HG03354 (cell line): ENCODE measurements at regions not wholly inside any gene's neighbourhood (a gene's known extent, or its start where the extent isn't known, plus 50 kb on each side); places are given as distances from the start of the nearest gene placed in this dataset.

Experiments used
- ATAC-seq: cut with Tn5 transposase; IDR thresholded peaks from one replicate; pipeline ENCODE4 v1.9.1; 2021; ENCODE audit warnings: mild to moderate bottlenecking; ENCODE audit not compliant: unreplicated experiment, poor library complexity, severe bottlenecking

- no peak for ATAC-seq
Measured at GRCh38 chr1:4153571-4153970, 253.5 kb upstream of the C1orf174 start.

DNA sequence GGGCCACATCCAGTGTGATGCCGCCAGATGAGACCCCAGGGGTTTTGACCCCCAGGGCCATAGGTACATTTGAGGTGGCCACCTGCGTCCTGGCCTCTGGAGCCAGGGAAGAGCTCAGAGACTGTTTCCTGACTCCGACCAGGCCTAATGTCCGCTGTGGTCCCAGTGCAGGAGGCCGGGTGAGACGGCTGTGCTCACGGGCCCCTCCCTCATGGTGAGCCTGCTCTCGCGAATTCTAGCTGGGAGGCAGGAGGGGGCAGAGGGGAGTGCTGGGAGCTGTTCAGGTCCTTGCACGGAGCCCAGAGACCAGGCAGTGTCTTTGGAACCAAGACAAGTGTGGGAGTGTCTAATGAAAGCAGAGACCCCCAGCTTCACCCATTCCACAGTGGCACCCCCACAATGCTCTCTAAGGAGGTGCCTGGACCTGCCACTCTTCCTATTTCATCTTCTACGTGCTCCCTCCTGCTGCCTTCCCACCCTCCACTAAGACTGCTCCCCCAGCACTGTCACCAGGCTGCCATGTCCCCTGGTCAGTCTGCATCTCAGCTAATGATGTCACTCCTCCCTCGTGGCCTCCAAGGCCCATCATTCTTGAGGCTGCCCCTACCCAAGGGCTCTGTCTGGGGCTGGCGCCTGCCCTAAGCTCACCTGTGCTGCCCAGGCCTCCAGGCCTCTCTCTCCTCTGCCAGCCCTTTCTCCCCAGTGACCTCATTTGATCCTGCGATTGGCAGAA, 256.3 kb upstream of the C1orf174 start:
- ATAC-seq = no peak

DNA sequence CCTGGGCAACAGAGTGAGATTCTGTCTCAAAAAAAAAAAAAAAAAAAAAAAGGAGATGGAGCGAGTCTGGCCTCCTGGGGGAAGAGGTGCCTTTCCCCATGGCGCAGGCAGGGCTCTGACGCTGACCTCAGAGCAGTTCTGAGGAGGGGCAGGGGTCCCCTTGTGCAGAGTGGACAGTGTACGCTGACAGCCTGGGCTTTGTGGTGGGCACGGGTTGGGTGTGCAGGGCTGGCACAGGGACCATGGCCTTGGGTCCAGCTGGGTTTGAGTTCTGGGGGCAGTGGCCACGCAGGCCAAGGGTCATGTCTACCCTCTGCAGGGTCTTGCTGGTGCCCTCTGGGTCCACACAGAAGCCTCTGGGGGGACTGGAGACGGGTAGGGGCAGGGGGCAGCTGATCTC, 260.1 kb upstream of the C1orf174 start:
- ATAC-seq = no peak

GRCh38 chr1:4161366-4162006, 261.4 kb upstream of the C1orf174 start:
- ATAC-seq = no peak

GRCh38 chr1:4164965-4165364, 264.9 kb upstream of the C1orf174 start:
- ATAC-seq = no peak

- no peak for ATAC-seq
Measured at GRCh38 chr1:4165686-4166300, 265.7 kb upstream of the C1orf174 start.

DNA sequence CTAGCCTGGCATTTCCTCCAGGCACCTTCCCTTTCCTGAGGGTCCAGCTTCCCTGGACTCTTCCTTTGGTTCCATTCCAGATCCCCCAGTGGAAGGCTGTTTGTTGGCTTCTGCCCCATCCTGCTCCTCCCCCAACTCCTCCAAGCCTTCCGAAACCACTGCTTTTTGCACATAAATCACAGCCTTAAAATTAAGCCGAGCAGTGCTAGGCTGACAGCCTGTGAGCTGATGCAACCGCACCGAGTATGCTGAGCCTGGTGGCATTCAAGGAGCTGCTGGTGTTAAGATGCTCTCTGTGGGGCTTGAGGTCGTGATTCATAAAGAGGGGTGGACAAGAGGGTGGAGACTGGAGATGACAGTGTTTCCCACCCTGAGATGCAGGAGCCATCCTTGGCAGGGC, 266.6 kb upstream of the C1orf174 start:
- ATAC-seq = no peak

DNA sequence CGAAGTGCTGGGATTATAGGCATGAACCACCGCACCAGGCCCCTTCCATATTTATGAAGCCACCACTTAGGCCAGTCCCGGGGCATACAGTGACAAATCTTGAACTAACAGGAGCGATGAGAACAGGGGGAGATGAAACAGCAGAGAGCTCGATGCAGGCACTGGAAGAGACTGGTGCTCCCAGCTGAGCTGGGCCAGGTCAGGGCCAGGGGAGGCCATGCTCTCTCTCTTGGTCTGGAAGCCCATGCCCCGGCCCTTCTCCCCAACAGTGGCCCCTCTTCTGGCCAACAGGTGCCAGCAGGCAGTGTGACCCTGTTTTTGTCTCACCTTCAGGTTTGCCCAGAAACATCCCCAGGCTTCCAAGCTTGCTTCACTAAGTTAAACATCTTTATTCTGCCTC, 269.9 kb upstream of the C1orf174 start:
- ATAC-seq = no peak

DNA sequence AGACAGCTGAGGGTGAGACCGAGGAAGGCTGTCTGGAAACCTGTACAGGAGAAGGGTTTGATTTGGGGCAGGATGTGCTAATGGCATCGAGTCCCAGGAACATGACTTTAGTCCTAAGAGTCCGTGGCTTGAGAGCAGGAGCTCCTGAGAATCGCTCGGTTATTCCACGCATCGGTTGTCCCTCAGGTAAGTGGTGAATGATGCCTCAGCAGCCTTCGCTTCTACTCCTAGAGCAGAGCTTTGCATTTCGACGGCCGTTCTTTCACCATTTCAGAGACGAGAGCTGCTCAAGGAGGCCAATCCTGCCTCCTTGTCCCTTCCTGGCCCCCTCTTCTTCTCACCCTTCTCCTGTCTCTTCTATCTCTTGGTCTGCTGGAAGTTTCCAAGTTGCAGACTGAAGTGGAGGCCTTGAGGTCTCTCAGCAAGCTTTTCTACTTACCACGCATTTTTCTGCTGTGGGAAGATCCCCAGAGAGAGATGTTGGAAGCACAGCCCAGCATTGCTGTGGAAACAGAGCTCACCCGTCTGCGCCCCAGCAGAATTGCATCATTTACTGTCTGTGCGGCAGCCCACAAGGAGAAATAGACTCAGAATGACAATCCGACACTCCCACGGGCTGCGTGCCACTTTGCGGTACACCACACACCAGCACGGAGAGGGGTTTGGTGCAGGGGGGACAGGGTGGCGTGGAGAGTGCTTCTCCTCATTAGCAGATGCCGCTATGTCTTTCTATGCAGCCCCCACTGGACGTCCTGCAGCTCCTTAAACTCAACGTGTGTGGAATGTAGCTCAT, 270.7 kb upstream of the C1orf174 start:
- ATAC-seq = no peak

- no peak for ATAC-seq
Measured at GRCh38 chr1:4171480-4172450, 271.7 kb upstream of the C1orf174 start.

- no peak for ATAC-seq
Measured at GRCh38 chr1:4172644-4173599, 272.9 kb upstream of the C1orf174 start.

GRCh38 chr1:4173731-4174130, 273.7 kb upstream of the C1orf174 start:
- no peak for ATAC-seq

DNA sequence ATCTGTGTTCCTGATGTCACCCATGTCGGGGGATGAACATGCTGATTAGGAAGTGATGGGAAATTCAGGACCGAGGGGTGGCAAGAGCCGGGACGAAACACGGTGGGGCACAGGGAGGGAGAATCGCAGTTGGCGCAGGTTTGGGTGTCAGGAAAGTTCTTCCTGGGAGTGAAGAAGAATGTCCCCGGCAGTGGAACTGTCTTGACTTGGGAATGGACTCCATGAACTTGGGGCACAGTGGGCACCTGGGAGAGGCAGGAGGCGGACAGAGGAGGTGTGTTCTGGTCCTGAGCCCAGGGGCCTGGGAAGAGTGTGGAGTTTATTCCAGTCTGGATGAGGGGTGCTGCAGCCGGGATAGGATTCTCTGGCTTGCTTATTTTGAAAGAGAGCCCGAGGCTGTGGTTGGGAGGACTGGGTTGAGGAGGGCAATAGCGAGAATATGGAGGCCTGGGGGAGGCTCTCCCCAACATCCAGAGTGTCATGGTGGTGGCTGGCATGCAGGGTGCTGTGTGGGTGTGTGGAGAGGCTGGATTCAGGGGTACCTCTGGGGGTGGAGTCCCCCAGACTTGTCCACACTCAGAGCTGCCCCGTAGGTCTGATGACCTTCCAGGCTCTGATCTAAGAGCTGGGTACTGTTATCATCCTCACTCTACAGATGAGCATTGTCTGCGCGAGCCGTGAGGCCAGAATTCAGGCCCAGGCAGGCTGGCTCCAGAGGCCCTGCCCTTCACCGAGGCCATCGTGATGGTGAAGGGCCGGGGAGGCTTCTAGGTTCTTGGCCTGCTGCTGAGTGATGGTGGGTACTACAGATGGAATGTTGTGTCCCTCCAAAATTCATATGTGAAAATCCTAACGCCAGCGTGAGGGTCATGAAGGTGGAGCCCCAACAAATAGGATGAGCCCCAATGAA, 274.5 kb upstream of the C1orf174 start:
- ATAC-seq = no peak

DNA sequence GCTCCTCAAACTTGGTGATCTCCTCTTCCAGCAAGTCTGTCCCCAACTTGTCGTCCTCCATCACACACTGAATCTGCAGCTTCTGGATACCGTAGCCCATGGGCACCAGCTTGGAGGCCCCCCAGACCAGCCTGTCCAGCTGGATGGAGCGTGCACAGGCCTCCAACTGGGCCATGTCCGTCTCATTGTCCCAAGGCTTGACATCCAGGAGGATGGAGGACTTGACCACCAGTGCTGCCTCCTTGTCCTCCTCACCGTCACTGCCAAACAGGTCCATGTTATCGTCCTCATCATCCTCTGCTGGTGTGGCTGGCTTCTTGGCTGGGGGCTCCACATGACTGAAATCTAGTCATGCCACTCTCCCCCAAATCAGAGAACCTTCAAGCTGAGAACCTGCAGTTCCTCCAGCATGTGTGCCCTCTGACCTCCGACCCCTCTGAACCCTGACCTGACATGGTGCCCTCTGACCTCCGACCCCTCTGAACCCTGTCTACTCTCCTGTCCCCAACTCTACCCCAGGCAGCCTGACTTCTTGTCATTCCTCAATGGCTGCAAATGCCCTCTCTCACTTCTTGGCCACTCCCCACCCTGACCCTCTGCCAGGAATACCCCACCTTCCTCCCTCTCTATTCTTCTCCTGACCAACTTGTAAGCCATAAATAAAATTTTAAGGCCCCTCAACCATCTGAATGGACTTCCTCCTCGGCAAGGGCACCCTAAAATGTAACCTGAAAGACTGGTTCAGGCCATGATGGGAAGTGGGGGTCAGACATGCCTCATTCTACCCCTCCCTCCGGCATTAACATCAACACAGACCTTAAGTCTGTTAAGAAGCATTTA, 275.7 kb upstream of the C1orf174 start:
- ATAC-seq = no peak

- ATAC-seq = no peak
Measured at GRCh38 chr1:4176841-4177240, 276.8 kb upstream of the C1orf174 start.

GRCh38 chr1:4177425-4178150, 277.5 kb upstream of the C1orf174 start:
- no peak for ATAC-seq
